Muscle of leg (tissue), 3 donors: ENCODE measurements at regions not wholly inside any gene's neighbourhood (a gene's known extent, or its start where the extent isn't known, plus 50 kb on each side); places are given as distances from the start of the nearest gene placed in this dataset.

Experiments
- DNase-seq: peaks from one replicate; pipeline ENCODE4 v3.0.0; 2013
- H3K27ac ChIP-seq: one replicate; pipeline ENCODE4 v1.5.1; 2013; ENCODE audit warnings: mild to moderate bottlenecking, low read length, control low read depth
- H3K27me3 ChIP-seq: one replicate; pipeline ENCODE4 v1.6.1; 2013; ENCODE audit warnings: low read length; ENCODE audit not compliant: control insufficient read depth, insufficient read depth
- H3K36me3 ChIP-seq: one replicate; pipeline ENCODE4 v1.6.1; 2013; ENCODE audit warnings: low read length; ENCODE audit not compliant: control insufficient read depth, insufficient read depth
- H3K4me1 ChIP-seq: one replicate; pipeline ENCODE4 v1.6.1; 2013; ENCODE audit warnings: low read length; ENCODE audit not compliant: control insufficient read depth, insufficient read depth
- H3K4me3 ChIP-seq: one replicate; pipeline ENCODE4 v1.5.1; 2013; ENCODE audit warnings: low read length, control low read depth
- H3K9me3 ChIP-seq: replicated peaks from 2 replicates; pipeline ENCODE4 v1.6.1; 2013; ENCODE audit warnings: low read depth, low read length; ENCODE audit not compliant: control insufficient read depth
- WGBS: methylation state at CpG from one replicate; pipeline ENCODE4 v1.1.5; 2013; ENCODE audit warnings: missing lambda C conversion rate; ENCODE audit not compliant: insufficient coverage; 5-methylcytosine and 5-hydroxymethylcytosine counted together

GRCh38 chr3:117699058-117699457 lies 989.5 kb downstream of the TUSC7 start:
- H3K27ac ChIP-seq = no peak overlapping the region
- no peaks in the 10 kb centered on the region for H3K9me3 ChIP-seq
- H3K4me1 ChIP-seq = no peaks in the 10 kb centered on the region
- H3K4me3 ChIP-seq = no peak overlapping the region
- no peaks in the 10 kb centered on the region for H3K27me3 ChIP-seq
- WGBS = no CpG with 5 or more reads among the region's 2 CpGs
- no peak for DNase-seq
- no peaks in the 10 kb centered on the region for H3K36me3 ChIP-seq

GRCh38 chr3:117700573-117701360 lies 991.2 kb downstream of the TUSC7 start:
- no CpG with 5 or more reads among the region's 6 CpGs for WGBS
- no peaks in the 10 kb centered on the region for H3K4me1 ChIP-seq

GRCh38 chr3:117705011-117705410 lies 995.4 kb downstream of the TUSC7 start:
- no peaks in the 10 kb centered on the region for H3K27me3 ChIP-seq
- H3K36me3 ChIP-seq = no peaks in the 10 kb centered on the region
- H3K9me3 ChIP-seq = no peaks in the 10 kb centered on the region
- H3K27ac ChIP-seq = no peak overlapping the region
- WGBS = no CpG with 5 or more reads among the region's 3 CpGs
- no peak for DNase-seq
- no peaks in the 10 kb centered on the region for H3K4me1 ChIP-seq
- no peak overlapping the region for H3K4me3 ChIP-seq

More at GRCh38 chr3:117700573-117701360, 991.2 kb downstream of the TUSC7 start:
- no peaks in the 10 kb centered on the region for H3K27me3 ChIP-seq
- H3K9me3 ChIP-seq = no peaks in the 10 kb centered on the region
- no peak for DNase-seq
- no peak overlapping the region for H3K27ac ChIP-seq
- no peaks in the 10 kb centered on the region for H3K36me3 ChIP-seq
- no peak overlapping the region for H3K4me3 ChIP-seq

- H3K36me3 ChIP-seq = no peaks in the 10 kb centered on the region
- DNase-seq = peak; percentile 82
- no peaks in the 10 kb centered on the region for H3K9me3 ChIP-seq
- no peak overlapping the region for H3K27ac ChIP-seq
- no peaks in the 10 kb centered on the region for H3K4me1 ChIP-seq
- H3K4me3 ChIP-seq = no peak overlapping the region
- H3K27me3 ChIP-seq = no peaks in the 10 kb centered on the region
- 17% methylated on average over 1 of the region's 1 CpG for WGBS
Observed at GRCh38 chr3:117706037-117706436, 996.5 kb downstream of the TUSC7 start.

- no peak overlapping the region for H3K27ac ChIP-seq
- H3K4me3 ChIP-seq = no peak overlapping the region
- H3K4me1 ChIP-seq = no peaks in the 10 kb centered on the region
- no CpG with 5 or more reads among the region's 2 CpGs for WGBS
- H3K36me3 ChIP-seq = no peaks in the 10 kb centered on the region
- H3K27me3 ChIP-seq = no peaks in the 10 kb centered on the region
- no peaks in the 10 kb centered on the region for H3K9me3 ChIP-seq
- peak; percentile 37 for DNase-seq
Observed at GRCh38 chr3:117706756-117707155, 997.2 kb downstream of the TUSC7 start.

GRCh38 chr3:117708601-117709000 lies 999.0 kb downstream of the TUSC7 start:
- no peak for DNase-seq
- no CpG with 5 or more reads among the region's 3 CpGs for WGBS
- no peak overlapping the region for H3K27ac ChIP-seq
- no peaks in the 10 kb centered on the region for H3K36me3 ChIP-seq
- H3K9me3 ChIP-seq = no peaks in the 10 kb centered on the region
- no peaks in the 10 kb centered on the region for H3K27me3 ChIP-seq
- H3K4me1 ChIP-seq = no peaks in the 10 kb centered on the region
- no peak overlapping the region for H3K4me3 ChIP-seq

GRCh38 chr3:117709108-117709507 lies 999.5 kb downstream of the TUSC7 start:
- Histone ChIP-seq H3K27ac (no peak overlapping the region), H3K9me3 (no peaks in the 10 kb centered on the region), H3K36me3 (no peaks in the 10 kb centered on the region), H3K4me1 (no peaks in the 10 kb centered on the region), H3K4me3 (no peak overlapping the region), H3K27me3 (no peaks in the 10 kb centered on the region)
- no CpG with 5 or more reads among the region's 2 CpGs for WGBS
- DNase-seq = no peak

- Histone ChIP-seq H3K27ac (no peak overlapping the region), H3K4me1 (no peaks in the 10 kb centered on the region), H3K4me3 (no peak overlapping the region), H3K9me3 (no peaks in the 10 kb centered on the region), H3K36me3 (no peaks in the 10 kb centered on the region), H3K27me3 (no peaks in the 10 kb centered on the region)
- WGBS = no CpG with 5 or more reads among the region's 1 CpG
- DNase-seq = no peak
Observed at GRCh38 chr3:117710501-117710900, 1000.9 kb downstream of the TUSC7 start.

GRCh38 chr3:117719316-117719926 lies 1009.8 kb downstream of the TUSC7 start:
- H3K27me3 ChIP-seq = no peaks in the 10 kb centered on the region
- no CpG with 5 or more reads among the region's 2 CpGs for WGBS
- H3K36me3 ChIP-seq = no peaks in the 10 kb centered on the region
- no peak overlapping the region for H3K4me3 ChIP-seq
- no peaks in the 10 kb centered on the region for H3K9me3 ChIP-seq
- H3K27ac ChIP-seq = no peak overlapping the region
- peak; percentile 30 for DNase-seq
- H3K4me1 ChIP-seq = no peaks in the 10 kb centered on the region

GRCh38 chr3:117721866-117722265 lies 1012.3 kb downstream of the TUSC7 start:
- Histone ChIP-seq H3K4me1 (no peaks in the 10 kb centered on the region), H3K4me3 (no peak overlapping the region), H3K36me3 (no peaks in the 10 kb centered on the region), H3K27me3 (no peaks in the 10 kb centered on the region), H3K27ac (no peak overlapping the region), H3K9me3 (no peaks in the 10 kb centered on the region)
- no peak for DNase-seq
- WGBS = no CpG with 5 or more reads among the region's 2 CpGs
